Right lobe of liver (tissue), 6 donors: ENCODE measurements at regions not wholly inside any gene's neighbourhood (a gene's known extent, or its start where the extent isn't known, plus 50 kb on each side); places are given as distances from the start of the nearest gene placed in this dataset.
"Not testable (repeated sequence)": the region's sequence is repeated elsewhere in the genome, so short reads cannot be mapped to it uniquely, and the experiment has no call there.

ENCODE experiments used
- ATAC-seq, 4 donors: fragments of 200-7000 bp; cut with Tn5 transposase; one replicate each; pipeline ENCODE4 v1.9.1; 2020; ENCODE audit warnings: mild to moderate bottlenecking in 4 of 4, moderate library complexity in 4 of 4
- DNase-seq, 3 donors: peaks; one replicate each; pipeline ENCODE4 v3.0.0-alpha.2; 2020
- H3K27ac ChIP-seq, 3 donors: fragments of 200-600 bp; one replicate each; pipeline ENCODE4 v1.8.0; 2022
- H3K27me3 ChIP-seq, 2 donors: fragments of 200-600 bp; one replicate each; pipeline ENCODE4 v1.8.0; 2022
- H3K36me3 ChIP-seq, 4 donors: fragments of 200-600 bp; sonication (generic) in 1 of 4; one replicate each; pipeline versions ENCODE4 v1.5.1 to v1.8.0; 2017 to 2022; ENCODE audit warnings: control low read depth in 1 of 4
- H3K4me1 ChIP-seq, 4 donors: fragments of 200-600 bp; sonication (generic) in 1 of 4; one replicate each; pipeline versions ENCODE4 v1.5.1 to v1.8.0; 2017 to 2022; ENCODE audit warnings: control low read depth in 1 of 4
- H3K4me3 ChIP-seq, 3 donors: fragments of 200-600 bp; one replicate each; pipeline ENCODE4 v1.8.0; 2022
- H3K9me3 ChIP-seq, 4 donors: fragments of 200-600 bp; sonication (generic) in 1 of 4; one replicate each; pipeline versions ENCODE4 v1.5.1 to v1.8.0; 2017 to 2022; ENCODE audit warnings: control low read depth in 1 of 4
- CTCF ChIP-seq, 4 donors: fragments of 200-600 bp in 3 of 4; fragments of 450-650 bp in 1 of 4; IDR thresholded peaks; one replicate each; pipeline versions ENCODE4 v1.5.1 to v1.8.0; 2016 to 2022; ENCODE audit warnings: antibody characterized with exemption in 4 of 4, mild to moderate bottlenecking in 2 of 4
- POLR2A ChIP-seq: fragments of 450-650 bp; IDR thresholded peaks from one replicate; pipeline ENCODE4 v1.6.1; 2017; ENCODE audit warnings: antibody characterized with exemption, mild to moderate bottlenecking
- WGBS: methylation state at CpG from one replicate; pipeline ENCODE4 v1.1.6; 2018; ENCODE audit warnings: low coverage, low lambda C conversion rate; ENCODE audit not compliant: insufficient coverage; ENCODE audit errors: missing lambda C conversion rate; 5-methylcytosine and 5-hydroxymethylcytosine counted together
- intact Hi-C, 2 donors: fragments of 100-400 bp; cut with DNase I; formaldehyde crosslinking; loops; one replicate each; pipeline versions ENCODE4 v1.11.2 to v1.14.1; 2022
- donor health status: DM: no; HTN: yes; CAD: no.
- donor health status: DM: no; HTN: no; CAD: no.
- donor health status: DM: no; HTN: no; CAD: no.
- donor health status: DM: no; HTN: yes; CAD: no.
- donor health status: DM: no; HTN: yes; CAD: no.

- no peaks in the 10 kb centered on the region for H3K27me3 ChIP-seq
- H3K4me1 ChIP-seq = no peaks in the 10 kb centered on the region
- 56% methylated on average over 2 of the region's 2 CpGs for whole genome bisulfite sequencing
- no peaks in the 10 kb centered on the region for H3K9me3 ChIP-seq
- H3K27ac ChIP-seq = no peak overlapping the region
- DNase-seq = no peak
- intact Hi-C loops = no loop called here
- TF ChIP-seq POLR2A (no peak), CTCF (IDR thresholded peaks at IDR 0.05) (no peak)
- no peak overlapping the region for H3K4me3 ChIP-seq
- no peak for ATAC-seq
- no peaks in the 10 kb centered on the region for H3K36me3 ChIP-seq
Measured at GRCh38 chr2:31765078-31765945, 184.6 kb upstream of the SRD5A2 start.

GRCh38 chr2:31764169-31764568 is 183.4 kb upstream of the SRD5A2 start:
- Histone ChIP-seq H3K27ac (no peak overlapping the region), H3K36me3 (no peaks in the 10 kb centered on the region), H3K9me3 (no peaks in the 10 kb centered on the region), H3K4me1 (no peaks in the 10 kb centered on the region), H3K27me3 (no peaks in the 10 kb centered on the region), H3K4me3 (no peak overlapping the region)
- TF ChIP-seq POLR2A = no peak
- no peak for ATAC-seq
- WGBS = 96% methylated on average over 2 of the region's 2 CpGs
- DNase-seq = no peak
- intact Hi-C loops = no loop called here

GRCh38 chr2:31762085-31762484 is 181.3 kb upstream of the SRD5A2 start:
- DNase-seq (no peak), ATAC-seq (no peak)
- H3K4me3 ChIP-seq = no peak overlapping the region
- H3K9me3 ChIP-seq = no peaks in the 10 kb centered on the region
- H3K27me3 ChIP-seq = no peaks in the 10 kb centered on the region
- 29% methylated on average over 2 of the region's 2 CpGs for WGBS
- no peaks in the 10 kb centered on the region for H3K4me1 ChIP-seq
- no peaks in the 10 kb centered on the region for H3K36me3 ChIP-seq
- intact Hi-C loops = no loop called here
- no peak overlapping the region for H3K27ac ChIP-seq
- TF ChIP-seq POLR2A (no peak), CTCF (IDR thresholded peaks at IDR 0.05) (peak in 2 of 4 donors; percentile 11 to 18)

DNA sequence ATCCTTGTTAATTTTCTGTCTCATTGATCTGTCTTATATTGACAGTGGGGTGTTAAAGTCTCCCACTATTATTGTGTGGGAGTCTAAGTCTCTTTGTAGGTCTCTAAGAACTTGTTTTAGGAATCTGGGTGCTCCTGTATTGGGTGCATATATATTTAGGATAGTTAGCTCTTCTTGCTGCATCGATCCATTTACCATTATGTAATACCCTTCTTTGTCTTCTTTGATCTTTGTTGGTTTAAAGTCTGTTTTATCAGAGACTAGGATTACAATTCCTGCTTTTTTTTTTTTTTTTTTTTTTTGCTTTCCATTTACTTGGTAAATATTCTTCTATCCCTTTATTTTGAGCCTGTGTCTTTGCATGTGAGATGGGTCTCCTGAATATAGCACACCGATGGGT is 176.6 kb upstream of the SRD5A2 start:
- intact Hi-C loops, H3K27ac ChIP-seq, H3K4me3 ChIP-seq, H3K27me3 ChIP-seq, ATAC-seq, H3K9me3 ChIP-seq, H3K36me3 ChIP-seq, H3K4me1 ChIP-seq, DNase-seq: not testable (repeated sequence)
- 67% methylated on average over 2 of the region's 2 CpGs for WGBS

DNA sequence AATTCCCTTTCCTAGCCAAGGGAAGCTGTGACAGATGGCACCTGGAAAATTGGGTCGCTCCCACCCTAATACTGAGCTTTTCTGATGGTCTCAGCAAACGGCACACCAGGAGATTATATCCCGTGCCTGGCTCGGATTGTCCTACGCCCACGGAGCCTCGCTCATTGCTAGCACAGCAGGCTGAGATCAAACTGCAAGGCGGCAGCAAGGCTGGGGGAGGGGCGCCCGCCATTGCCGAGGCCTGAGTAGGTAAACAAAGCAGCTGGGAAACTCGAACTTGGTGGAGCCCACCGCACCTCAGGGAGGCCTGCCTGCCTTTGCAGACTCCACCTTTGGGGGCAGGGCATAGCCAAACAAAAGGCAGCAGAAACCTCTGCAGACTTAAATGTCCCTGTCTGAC is 168.0 kb upstream of the SRD5A2 start:
- DNase-seq, H3K4me3 ChIP-seq, H3K27me3 ChIP-seq, H3K4me1 ChIP-seq, H3K27ac ChIP-seq, ATAC-seq, intact Hi-C loops, H3K9me3 ChIP-seq, H3K36me3 ChIP-seq: not testable (repeated sequence)
- WGBS = 89% methylated on average over 7 of the region's 13 CpGs

GRCh38 chr2:31748041-31748440 is 167.3 kb upstream of the SRD5A2 start:
- Histone ChIP-seq H3K4me1 (no peaks in the 10 kb centered on the region), H3K4me3 (no peak overlapping the region), H3K27me3 (no peaks in the 10 kb centered on the region), H3K36me3 (no peaks in the 10 kb centered on the region), H3K27ac (no peak overlapping the region), H3K9me3 (no peaks in the 10 kb centered on the region)
- TF ChIP-seq POLR2A (no peak), CTCF (IDR thresholded peaks at IDR 0.05) (no peak)
- 100% methylated on average over 1 of the region's 1 CpG for WGBS
- DNase-seq (no peak), ATAC-seq (no peak)
- intact Hi-C loops = no loop called here
